HG03280 (cell line): ENCODE measurements at regions not wholly inside any gene's neighbourhood (a gene's known extent, or its start where the extent isn't known, plus 50 kb on each side); places are given as distances from the start of the nearest gene placed in this dataset.
"Not testable (repeated sequence)": the region's sequence is repeated elsewhere in the genome, so short reads cannot be mapped to it uniquely, and the experiment has no call there.

Experiments
- ATAC-seq: cut with Tn5 transposase; IDR thresholded peaks from one replicate; pipeline ENCODE4 v1.9.1; 2021; ENCODE audit warnings: mild to moderate bottlenecking, moderate library complexity; ENCODE audit not compliant: unreplicated experiment

DNA sequence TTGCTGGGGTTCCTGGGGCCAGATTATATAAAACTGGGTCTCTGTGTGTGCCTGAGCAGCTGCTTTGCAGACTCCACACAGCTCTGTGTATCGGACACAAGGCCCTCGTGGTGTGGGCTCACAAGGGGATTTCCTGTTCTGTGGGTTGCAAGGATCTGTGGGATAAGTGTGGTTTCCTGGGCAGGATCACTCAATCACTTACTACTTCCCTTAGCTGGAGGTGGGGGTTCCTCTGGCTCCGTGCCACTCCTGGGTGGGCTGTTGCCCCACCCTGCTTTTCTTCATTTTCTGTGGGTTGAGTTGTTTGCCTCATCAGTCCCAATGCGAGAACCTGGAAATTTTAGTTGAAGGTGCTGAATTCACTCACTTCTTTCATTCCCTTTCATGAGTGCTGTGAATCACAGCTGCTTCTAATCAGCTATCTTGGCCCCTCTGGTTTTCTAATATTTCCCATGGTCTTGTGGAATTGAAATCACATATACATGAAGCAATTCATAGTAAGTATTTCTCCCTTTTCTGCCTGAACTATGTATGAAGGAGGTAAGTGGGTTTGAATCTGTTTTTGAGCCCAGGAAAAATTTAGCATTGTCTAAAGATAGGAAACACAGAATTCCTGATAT lies 196.3 kb downstream of the DCDC2C start:
- ATAC-seq: no peak

DNA sequence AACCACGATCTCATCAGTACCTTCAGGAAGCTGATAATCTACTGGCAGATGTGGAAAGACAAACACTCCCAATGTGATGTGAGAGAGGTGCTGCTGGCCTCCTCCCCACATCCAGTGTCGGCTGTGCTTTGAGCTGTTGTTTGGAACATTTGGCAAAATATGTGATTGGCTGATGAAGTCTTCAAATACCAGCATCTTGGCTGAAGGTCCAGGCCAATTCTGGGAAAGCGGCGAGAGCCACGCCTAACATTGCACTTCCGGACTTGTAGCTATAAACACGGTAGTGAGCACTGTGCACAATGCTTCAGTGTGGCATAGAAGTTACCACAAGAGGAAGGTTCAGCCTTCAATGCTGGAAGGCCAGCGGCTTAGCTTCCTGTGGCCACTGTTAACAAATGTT lies 198.8 kb downstream of the DCDC2C start:
- no peak for ATAC-seq

DNA sequence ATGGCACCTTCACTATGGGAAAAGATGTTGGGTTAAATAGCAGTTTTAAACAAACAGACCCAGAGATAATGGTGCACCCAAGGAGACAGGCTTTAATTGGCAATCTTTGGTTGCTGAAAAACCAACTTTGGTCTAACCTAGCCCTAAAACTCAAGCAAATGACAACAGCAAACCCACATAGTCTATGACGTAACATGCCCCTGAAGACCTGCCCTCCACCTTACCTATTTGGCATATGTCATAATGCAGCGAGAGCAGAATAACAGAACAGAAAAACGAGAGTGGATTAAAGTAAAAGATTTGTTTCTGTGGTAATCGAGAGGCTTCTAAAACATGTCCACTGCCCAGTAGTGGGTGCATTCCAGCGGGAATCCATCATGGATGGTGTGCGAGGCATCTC lies 200.7 kb downstream of the DCDC2C start:
- ATAC-seq: no peak

DNA sequence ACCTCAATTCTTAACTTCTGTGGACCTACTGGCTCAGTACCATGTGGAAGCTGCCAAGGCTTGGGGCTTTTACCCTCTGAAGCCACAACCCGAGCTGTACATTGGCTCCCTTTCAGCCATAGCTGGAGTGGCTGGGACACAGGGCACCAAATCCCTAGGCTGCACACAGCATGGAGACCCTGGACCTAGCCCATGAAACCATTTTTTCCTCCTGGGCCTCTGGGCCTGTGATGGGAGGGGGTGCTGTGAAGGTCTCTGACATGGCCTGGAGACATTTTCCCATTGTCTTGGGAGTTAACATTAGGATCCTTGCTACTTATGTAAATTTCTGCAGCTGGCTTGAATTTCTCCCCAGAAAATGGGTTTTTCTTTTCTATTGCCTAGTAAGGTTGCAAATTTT lies 205.1 kb downstream of the DCDC2C start:
- not testable (repeated sequence) for ATAC-seq

DNA sequence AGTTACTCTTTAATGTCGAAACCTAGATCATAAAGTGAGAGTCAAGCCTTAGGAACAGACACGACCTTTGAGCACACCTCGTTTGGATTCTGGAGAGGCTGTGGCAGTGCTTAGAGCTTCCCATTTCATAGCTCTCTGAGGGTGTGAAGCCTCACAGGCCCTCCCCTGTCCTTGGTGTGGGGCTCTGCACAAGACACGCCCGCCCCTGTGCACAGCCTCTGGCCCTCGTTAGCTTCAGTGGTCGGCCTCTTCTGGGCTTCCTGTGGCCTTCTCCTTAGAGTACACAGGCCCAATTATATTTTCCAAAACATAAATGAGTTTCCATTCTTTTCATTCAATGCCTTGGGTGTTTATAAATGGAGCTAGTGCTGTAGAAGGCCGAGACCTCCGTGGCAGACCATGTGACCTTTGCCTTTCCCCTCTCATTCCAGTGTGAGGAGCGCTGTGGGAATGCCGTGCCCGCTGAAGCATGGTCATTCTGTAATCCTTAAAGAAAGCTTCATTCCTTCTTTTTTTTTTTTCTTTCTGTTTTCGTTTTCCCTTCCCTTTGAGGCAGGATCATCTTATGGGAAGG lies 208.6 kb downstream of the DCDC2C start:
- ATAC-seq: no peak

DNA sequence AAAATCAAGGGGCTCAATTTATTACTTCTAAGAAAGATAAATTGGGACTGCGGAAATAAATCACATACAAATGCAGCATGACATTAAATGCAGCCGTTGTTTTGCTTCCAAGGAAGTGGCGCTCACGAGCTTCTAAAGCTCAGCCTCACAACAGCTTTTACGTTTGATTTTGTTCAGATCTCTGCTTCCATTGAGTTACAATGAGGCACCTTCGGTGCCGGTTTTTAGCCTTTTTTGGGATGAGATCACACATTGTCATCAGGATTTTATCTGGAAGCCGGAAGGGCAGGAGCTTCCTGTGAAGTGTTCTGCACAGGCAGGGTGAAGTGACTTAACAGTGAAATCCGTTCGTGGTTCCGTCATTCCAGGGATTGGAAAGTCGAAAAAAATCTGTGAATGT lies 209.8 kb downstream of the DCDC2C start:
- ATAC-seq: no peak

DNA sequence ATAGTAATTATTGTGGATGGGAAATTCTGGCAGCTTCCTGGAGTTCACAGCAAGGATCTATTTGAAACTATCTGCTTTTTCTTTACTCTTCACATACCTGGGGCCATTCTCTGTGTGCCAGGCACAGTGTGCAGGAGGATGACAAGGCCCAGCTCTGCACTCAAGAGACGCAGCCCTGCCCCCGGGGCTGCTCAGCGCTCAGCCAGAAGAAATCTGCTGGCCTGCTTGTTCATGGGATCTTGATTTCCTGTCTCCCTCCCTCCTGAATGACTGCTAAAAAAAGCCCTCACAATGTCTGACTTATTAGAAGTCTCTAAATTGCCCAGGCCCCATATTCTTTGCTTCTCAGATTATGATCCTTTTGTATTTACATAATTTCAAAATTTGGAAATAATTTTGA lies 210.9 kb downstream of the DCDC2C start:
- ATAC-seq: no peak

DNA sequence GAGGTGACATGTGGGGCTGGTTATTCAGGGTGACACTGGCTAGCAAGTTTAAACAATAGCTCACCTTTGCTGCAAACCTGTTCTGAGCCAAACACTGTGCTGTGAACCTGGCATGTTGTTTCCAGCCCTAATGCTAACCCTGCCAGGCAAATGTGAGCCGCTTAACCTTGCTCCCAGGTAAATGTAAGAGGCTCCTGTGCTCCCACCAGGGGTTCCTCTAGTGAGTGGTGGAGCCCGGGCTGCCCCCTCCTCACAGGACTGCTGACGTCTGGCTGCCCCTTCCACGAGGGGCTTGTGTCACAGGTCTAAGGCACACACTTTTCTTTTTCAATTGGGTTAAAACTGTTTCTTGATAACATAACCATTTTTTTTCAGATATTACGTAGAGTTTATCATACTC lies 223.7 kb downstream of the DCDC2C start:
- ATAC-seq: no peak

DNA sequence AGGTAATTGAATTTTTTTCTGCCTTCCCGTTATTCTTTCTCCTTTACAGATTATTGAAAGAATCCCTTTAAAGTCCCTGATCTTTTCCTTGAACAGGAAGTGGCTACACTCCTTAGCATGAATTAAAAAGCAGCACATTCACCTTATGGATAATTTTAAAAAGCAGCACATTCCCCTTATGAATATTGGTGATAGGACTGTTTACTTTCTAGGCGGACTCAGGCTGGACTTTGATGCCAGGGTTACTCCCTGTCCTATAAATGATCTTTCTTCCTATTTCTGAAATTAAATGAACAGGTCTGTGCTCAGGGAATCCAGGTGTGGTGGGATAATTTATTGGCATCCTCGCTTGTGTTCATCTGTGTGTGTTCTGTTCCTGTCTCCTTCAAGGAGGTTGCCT lies 226.0 kb downstream of the DCDC2C start:
- no peak for ATAC-seq

DNA sequence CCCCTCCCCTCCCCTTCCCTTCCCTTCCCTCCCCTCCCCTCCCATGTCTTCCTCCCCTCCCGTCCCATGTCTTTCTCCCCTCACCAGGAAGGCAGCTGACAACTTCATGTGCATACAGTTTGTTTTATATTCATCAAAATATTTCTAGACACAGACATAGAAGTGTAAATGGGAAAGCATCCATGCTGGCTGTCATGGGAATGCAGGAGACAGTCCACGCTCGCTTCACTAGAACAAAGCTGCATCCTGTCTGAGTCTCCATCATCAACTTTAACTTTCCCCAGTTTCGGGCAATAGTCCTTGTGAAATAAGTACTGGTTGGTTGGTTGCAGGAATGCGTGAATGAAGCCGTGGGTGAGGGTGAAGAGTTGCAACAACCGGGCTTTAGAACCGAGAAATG lies 226.9 kb downstream of the DCDC2C start:
- ATAC-seq: no peak

DNA sequence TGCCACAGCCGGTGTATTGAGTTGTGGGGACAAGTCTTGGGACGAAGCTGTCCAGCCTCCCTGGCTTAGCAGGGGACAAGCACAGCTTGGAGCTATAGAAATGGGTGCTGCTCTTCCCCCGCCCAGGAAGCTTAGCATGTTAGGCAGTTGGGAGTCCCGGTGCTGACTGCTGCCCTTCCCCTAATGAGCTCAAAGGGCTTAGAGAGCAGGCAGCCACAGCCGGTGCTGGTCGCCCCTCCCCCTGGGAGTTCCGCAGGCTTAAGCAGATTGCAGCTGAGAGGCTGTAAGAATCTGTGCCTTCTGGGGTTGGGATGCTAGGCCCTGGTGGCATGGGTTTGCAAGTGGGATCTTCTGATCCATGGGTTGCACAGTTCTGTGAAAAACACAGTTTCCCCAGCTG lies 237.3 kb downstream of the DCDC2C start:
- no peak for ATAC-seq

DNA sequence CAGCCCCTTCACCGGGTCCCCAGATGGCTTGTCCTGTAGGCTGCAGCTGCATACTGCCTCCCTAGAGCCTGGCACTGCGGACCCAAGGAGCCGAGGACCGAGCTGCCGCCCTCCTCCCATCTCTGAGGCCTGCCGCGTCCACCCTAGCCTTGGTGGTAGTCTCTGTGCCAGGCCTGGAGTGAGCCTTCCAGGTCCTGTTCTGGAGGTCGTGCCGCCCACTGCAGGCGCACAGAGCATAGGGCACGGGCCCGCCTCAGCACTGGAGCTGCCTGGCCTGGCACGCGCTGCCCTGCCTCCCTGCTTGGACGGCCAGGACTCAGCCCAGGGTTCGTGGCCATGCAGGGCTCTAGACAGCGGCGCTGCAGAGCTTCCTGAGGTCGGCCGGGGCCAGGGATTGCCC lies 239.5 kb downstream of the DCDC2C start:
- no peak for ATAC-seq

DNA sequence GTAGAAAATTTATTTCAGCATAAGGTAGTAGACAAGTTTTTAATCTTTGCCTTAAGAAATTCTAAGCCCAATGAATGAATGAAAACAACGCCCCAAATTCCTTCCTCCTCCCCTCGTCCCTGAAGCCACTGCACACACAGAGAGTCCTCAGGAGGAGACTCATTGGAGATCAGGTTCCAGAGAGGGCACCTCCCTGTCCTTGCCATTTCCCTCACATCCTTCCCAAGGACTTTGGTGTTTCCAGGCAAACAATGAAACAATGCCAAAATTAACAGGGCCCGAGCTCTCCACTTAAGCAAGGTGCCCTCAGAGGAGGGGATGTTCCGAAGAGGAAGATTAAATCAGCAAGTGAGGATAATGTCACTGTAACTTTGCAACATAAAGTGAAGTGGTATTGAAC lies 240.7 kb downstream of the DCDC2C start:
- ATAC-seq: no peak

DNA sequence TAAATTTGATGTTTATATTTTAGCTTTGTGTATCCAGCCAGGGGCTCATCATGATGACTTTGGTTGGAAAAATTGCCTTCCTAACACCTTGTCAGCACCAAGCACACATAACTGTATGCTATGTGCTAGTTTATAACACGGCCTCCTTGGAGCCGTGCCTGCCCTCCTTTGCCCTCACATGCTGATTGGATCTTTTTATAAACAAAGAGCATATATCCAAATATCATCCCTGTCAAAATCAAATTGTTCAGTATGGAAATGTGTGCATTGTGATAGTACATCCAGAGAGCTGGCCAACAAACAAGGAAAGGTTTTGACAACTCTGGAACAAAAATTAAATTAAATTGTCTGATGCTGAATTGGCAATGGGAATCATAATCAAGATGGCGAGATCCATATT lies 241.5 kb downstream of the DCDC2C start:
- ATAC-seq: no peak

DNA sequence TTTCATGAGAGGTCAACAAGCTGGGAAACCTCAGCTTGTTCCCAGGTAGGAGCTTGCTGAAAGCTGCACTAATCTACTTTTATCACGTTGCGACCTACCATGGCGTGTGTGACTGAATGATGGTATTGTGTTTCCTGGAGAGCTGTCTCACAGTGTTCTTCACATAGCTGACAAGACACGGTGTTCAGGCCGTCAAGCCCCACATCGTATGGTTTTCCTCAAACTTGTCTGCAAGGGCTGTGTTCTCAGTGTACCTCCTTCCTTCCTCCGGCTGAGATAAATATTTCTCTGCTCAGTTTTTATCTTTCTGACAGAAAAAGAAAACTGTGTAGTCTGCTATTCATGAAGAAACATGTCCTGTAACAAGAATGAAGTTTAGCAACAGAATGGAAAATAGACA lies 244.8 kb downstream of the DCDC2C start:
- ATAC-seq: no peak

DNA sequence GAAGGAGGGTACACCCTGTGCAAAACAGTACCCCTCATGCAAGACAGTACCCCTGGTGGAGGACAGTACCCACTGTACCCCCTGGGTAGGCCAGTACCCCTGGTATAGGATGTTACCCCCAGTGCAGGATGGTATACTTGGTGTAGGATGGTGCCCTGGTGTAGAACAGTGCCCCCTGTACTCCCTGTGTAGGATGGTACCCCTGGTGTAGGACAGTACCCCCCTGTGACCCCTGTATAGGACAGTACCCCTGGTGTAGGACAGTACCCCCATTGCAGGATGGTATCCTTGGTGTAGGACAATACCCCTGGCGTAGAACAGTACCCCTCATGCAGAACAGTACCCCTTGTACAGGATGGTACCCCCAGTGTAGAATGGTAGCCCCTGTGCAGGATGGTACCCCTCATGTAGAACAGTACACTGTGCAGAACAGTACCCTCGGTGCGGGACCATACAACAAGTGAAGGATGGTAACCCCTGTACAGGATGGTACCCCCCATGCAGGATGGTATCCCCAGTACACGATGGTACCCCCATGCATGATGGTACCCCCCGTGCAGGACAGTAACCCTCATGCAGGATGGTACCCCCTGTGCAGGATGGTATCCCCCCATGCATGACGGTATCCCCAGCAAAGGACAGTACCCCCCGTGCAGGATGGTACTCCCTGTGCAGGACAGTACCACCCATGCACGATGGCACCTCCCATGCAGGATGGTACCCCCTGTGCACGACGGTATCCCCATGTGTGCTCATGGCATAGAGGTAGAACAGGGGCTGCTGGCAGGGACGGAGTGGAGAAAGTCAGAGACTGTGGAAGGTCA lies 248.0 kb downstream of the DCDC2C start:
- no peak for ATAC-seq

DNA sequence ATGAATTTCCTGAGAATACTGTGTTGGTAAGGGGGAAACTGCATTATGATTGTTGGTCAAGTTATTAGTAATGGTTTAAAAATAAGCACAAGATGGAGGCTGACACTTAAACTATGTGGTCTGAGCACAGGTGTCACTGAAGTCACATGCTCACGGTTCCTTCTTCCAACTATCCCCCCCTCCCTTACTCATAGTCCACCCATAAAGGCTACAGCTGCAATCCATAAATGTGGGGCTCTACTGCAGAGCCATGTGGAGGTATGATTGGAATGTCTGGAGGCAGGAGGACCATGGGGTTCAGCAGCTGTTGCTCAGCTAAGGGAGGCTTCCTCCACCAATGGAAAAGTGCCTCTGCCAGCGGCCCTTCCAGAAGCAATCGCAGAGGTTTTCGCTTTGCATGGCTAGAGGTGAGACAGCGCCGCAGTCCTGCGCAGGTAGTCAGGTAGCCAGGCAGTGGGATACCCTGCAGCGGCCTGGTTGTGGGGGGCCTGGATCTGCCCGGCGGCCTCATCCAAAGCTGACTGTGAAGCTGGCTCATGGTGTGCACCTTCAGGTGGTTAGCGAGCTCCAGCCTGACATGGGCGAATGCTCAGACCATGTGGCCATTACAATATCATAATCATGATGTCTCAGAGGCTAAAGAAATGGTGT lies 249.6 kb downstream of the DCDC2C start:
- no peak for ATAC-seq

DNA sequence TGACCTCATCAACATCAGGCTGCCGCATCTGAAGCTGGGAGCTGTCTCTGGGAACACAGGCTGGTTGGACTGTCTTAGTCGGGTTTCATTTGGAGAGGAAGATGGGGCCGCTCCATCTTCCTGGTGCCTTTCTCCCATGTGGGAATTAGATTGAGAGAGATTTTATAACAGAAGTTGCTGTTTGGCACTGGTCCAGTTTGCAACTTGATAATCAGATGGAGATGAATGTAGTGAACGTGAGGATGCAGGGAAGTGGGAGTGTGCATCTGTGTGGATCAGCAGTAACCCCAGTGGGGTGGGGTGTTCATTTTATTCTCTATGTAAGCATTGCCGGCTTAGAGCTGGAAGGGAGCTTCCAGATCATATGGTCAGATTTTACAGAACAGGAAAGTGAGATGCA lies 250.9 kb downstream of the DCDC2C start:
- no peak for ATAC-seq

DNA sequence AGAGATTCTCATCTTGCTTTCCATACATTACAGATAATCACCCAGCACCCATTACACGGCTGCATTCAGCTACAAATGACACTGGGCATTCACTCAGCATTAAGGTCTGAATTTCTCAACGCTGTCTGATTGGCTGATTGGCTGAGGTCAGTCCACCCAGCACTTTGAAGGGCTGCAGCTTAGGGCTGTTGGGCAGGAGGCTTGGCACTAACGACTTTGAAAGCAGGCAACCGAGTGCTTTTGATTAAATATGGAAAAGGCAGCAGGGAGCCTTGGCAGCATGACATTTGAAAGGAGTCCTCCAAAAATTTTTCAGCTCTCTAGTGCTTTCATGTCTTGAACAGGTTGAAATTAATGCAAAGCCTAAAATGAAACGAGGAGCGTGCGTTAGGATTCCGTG lies 253.0 kb downstream of the DCDC2C start:
- no peak for ATAC-seq

DNA sequence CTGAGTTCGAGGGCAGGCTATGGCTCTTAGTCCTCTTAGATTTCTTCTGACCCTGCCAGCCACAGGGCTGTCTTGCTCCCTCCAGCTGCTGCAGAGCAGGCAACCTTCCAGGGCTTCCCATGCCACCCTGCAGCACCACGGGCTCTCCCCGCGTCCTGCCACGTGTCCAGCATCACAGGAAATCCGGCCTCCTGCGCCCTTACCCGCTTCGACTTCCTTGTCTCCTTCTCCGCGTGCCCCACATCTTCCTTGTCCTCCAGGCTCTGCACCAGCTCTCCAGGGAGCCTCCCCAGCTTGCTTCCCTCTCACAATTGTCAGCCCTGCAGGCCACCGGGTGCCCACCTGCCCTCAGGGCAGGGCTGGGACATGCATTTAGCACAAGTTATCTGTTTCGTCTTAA lies 253.5 kb downstream of the DCDC2C start:
- ATAC-seq: no peak

DNA sequence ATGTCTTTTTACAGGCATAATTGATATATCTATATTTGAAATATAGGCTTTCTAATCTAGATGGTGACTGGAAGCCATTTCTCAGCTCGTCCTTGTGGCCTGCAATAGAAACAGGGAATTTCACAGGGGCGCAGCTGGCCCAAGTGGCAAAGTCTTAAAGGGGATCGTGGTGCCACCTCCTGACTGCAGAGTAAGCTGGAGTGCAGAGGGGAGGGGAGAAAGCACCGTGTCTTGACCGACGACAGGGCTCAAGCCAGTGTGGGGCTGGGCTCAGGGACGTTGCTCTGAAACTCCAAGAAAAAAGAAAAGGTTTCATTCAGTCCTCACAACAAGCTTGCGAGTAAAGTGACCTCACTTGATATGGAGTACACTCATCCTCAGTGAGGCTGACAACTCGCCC lies 255.1 kb downstream of the DCDC2C start:
- ATAC-seq: no peak

DNA sequence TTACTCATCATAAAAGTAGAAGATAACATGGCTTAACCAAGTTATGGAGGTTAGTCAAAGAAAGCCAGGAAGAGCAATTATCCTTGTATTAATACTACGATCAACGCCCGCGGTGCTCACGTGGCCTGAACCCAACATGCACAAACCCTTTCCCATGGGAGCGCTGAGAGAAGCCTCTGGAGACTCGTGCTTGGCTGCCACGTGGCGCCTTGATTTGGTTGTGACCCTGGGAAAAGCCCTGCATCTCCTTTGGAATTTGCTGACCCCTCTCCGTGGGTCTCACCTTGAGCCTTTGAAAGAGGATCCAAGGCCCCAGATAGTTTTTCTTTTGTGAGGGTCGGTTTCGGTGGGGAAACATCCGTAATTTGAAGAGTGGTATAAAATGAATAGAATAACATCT lies 255.6 kb downstream of the DCDC2C start:
- no peak for ATAC-seq
